HL-60 (cell line): ENCODE measurements at regions not wholly inside any gene's neighbourhood (a gene's known extent, or its start where the extent isn't known, plus 50 kb on each side); places are given as distances from the start of the nearest gene placed in this dataset.

Source experiments
- DNase-seq, 2 experiments: peaks; one replicate each; pipeline ENCODE4 v3.0.0-alpha.2; 2010 to 2020; ENCODE audit warnings: low read depth in 1 of 2, low spot score in 1 of 2
- H3K27ac ChIP-seq: fragments of 250-450 bp; sonication (Bioruptor Pico); replicated peaks from 2 replicates; pipeline ENCODE4 v1.5.1; 2020; ENCODE audit warnings: mild to moderate bottlenecking, moderate library complexity
- H3K27me3 ChIP-seq: fragments of 250-450 bp; sonication (Bioruptor Pico); 2 replicates; pipeline ENCODE4 v1.5.1; 2021; ENCODE audit warnings: mild to moderate bottlenecking, moderate library complexity; ENCODE audit not compliant: insufficient read depth, poor library complexity, severe bottlenecking
- H3K4me3 ChIP-seq: replicated peaks from 2 replicates; pipeline ENCODE4 v1.5.1; 2011; ENCODE audit warnings: mild to moderate bottlenecking, control low read depth, low read length; ENCODE audit not compliant: insufficient read depth
- GABPA ChIP-seq: IDR thresholded peaks from 2 replicates; pipeline ENCODE4 v1.6.1; 2012; ENCODE audit warnings: low read depth
- POLR2AphosphoS5 ChIP-seq: IDR thresholded peaks from 2 replicates; pipeline ENCODE4 v1.6.1; 2012; ENCODE audit warnings: low read depth
- SPI1 ChIP-seq: IDR thresholded peaks from 2 replicates; pipeline ENCODE4 v1.6.1; 2012; ENCODE audit warnings: low read depth, mild to moderate bottlenecking, borderline replicate concordance
- TF ChIP-seq, protein P1 (sequence below): IDR thresholded peaks from 2 replicates; pipeline ENCODE4 v1.6.1; 2012; ENCODE audit warnings: low read depth; ENCODE audit not compliant: insufficient replicate concordance
- TF ChIP-seq, protein P2 (sequence below): IDR thresholded peaks from one replicate; pipeline ENCODE4 v1.5.1; 2011; ENCODE audit warnings: low read length, control low read depth, inconsistent platforms; ENCODE audit not compliant: insufficient read depth

DNA sequence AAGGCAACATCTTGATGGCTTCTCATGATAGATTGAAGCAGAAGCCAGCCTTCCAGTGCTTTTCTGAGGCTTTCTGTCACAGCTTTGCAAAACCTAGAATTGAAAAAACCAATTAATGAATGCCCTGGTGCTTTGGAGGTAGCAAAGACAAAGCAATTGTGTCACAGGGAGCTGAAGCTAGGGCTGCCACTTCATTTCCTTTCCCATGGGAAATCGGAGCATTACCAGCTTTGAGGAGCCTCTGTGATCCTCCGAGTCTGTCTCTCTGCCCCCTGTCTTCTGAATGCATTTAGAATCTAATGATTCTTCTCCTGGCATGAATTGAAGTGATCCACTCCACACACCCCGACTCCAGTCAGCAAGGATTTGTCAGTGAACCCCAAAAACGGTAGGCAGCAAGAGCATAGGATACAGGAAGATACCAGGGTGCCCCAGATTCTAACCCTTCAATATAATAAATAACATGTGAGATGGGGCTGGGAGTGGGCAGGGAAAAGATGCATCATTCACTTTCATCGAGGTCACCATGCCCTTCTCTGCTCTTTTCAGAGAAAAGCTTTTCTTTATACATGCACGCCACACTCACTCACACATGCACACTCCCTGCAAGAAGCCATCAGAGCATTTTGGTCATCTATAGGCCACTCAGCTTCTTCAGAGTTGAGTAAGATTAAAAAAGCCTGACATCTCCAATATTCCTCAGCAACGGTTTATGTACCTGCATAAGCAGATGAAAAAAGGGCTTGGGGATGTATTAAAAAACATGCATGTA is 247.7 kb upstream of the ZNF462 start:
- Histone ChIP-seq H3K4me3 (no peak overlapping the region), H3K27me3 (no peaks in the 10 kb centered on the region), H3K27ac (no peak overlapping the region)
- TF ChIP-seq, protein P1, sequence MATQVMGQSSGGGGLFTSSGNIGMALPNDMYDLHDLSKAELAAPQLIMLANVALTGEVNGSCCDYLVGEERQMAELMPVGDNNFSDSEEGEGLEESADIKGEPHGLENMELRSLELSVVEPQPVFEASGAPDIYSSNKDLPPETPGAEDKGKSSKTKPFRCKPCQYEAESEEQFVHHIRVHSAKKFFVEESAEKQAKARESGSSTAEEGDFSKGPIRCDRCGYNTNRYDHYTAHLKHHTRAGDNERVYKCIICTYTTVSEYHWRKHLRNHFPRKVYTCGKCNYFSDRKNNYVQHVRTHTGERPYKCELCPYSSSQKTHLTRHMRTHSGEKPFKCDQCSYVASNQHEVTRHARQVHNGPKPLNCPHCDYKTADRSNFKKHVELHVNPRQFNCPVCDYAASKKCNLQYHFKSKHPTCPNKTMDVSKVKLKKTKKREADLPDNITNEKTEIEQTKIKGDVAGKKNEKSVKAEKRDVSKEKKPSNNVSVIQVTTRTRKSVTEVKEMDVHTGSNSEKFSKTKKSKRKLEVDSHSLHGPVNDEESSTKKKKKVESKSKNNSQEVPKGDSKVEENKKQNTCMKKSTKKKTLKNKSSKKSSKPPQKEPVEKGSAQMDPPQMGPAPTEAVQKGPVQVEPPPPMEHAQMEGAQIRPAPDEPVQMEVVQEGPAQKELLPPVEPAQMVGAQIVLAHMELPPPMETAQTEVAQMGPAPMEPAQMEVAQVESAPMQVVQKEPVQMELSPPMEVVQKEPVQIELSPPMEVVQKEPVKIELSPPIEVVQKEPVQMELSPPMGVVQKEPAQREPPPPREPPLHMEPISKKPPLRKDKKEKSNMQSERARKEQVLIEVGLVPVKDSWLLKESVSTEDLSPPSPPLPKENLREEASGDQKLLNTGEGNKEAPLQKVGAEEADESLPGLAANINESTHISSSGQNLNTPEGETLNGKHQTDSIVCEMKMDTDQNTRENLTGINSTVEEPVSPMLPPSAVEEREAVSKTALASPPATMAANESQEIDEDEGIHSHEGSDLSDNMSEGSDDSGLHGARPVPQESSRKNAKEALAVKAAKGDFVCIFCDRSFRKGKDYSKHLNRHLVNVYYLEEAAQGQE, result no peak
- TF ChIP-seq, protein P2, sequence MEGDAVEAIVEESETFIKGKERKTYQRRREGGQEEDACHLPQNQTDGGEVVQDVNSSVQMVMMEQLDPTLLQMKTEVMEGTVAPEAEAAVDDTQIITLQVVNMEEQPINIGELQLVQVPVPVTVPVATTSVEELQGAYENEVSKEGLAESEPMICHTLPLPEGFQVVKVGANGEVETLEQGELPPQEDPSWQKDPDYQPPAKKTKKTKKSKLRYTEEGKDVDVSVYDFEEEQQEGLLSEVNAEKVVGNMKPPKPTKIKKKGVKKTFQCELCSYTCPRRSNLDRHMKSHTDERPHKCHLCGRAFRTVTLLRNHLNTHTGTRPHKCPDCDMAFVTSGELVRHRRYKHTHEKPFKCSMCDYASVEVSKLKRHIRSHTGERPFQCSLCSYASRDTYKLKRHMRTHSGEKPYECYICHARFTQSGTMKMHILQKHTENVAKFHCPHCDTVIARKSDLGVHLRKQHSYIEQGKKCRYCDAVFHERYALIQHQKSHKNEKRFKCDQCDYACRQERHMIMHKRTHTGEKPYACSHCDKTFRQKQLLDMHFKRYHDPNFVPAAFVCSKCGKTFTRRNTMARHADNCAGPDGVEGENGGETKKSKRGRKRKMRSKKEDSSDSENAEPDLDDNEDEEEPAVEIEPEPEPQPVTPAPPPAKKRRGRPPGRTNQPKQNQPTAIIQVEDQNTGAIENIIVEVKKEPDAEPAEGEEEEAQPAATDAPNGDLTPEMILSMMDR, result no peak
- TF ChIP-seq SPI1 (no peak), GABPA (no peak), POLR2AphosphoS5 (no peak)
- DNase-seq, result no peak

DNA sequence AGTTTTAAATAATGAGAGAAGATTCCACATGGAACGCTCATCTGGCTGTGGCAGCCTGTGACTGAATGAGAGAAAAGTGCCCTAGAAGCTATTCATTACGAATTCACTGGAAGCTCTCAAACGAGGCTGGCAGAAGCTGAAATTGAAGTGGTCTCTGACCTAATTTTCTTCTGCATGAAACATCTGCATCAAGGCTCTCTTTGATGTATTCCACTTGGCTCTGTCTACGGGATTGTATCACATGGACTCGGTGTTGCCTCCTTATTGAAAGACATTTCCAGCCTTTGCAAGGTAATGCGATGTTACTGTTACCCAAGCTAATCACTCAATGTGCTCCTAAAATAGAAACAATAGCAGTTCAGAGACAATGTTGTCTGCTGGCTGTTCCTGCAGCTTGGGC is 246.9 kb upstream of the ZNF462 start:
- Histone ChIP-seq H3K27me3 (no peaks in the 10 kb centered on the region), H3K27ac (no peak overlapping the region), H3K4me3 (no peak overlapping the region)
- TF ChIP-seq SPI1, result no peak
- no peak for TF ChIP-seq GABPA
- TF ChIP-seq, protein P1, result no peak
- no peak for TF ChIP-seq POLR2AphosphoS5
- TF ChIP-seq, protein P2, result no peak
- DNase-seq, result no peak

DNA sequence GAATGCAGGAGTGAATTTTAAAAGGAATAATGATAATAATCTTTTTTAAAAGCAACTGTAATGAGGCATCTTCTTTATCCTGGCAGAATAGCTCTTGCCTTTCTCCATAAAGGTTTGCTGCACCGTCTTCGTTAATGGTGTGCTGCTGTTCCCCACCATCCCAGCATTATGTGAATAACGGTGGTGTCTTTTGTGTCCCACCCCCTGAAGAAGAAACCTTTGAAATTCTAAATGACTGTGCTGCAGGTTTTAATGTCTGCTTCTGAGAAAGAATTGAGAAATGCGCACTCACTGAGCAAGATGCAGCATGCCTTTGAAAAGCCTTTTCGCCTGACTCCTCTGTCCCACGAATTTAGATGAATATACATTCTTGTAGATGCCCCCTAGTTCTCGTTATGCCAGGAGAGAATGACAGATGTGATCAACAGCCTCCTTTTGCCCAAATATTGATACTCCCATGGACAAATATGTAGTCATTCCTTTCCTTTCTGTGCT is 246.1 kb upstream of the ZNF462 start:
- H3K4me3 ChIP-seq, result no peak overlapping the region
- DNase-seq, result no peak
- TF ChIP-seq, protein P1, result no peak
- TF ChIP-seq GABPA, result no peak
- no peak for TF ChIP-seq SPI1
- TF ChIP-seq, protein P2, result no peak
- TF ChIP-seq POLR2AphosphoS5, result no peak
- H3K27ac ChIP-seq, result no peak overlapping the region
- no peaks in the 10 kb centered on the region for H3K27me3 ChIP-seq
